Keratinocyte (primary cell): ENCODE measurements at regions not wholly inside any gene's neighbourhood (a gene's known extent, or its start where the extent isn't known, plus 50 kb on each side); places are given as distances from the start of the nearest gene placed in this dataset.

Experiments
- DNase-seq: peaks from one replicate; pipeline ENCODE4 v3.0.0-alpha.2; 2011; ENCODE audit warnings: low read depth, missing footprints, low spot score
- FAIRE-seq: peaks from 2 replicates; lab custom pipeline; 2011; peaks lifted over from hg19 to GRCh38; lab: Jason Lieb, UNC
- H2AFZ ChIP-seq: 2 replicates; pipeline ENCODE4 v1.6.0; 2012; ENCODE audit warnings: low read length, control low read depth, inconsistent platforms; ENCODE audit not compliant: control insufficient read depth
- H3K27ac ChIP-seq: 2 replicates; pipeline ENCODE4 v1.5.1; 2011; ENCODE audit warnings: low read length; ENCODE audit not compliant: control insufficient read depth, insufficient read depth
- H3K27me3 ChIP-seq: 3 replicates; pipeline ENCODE4 v1.6.0; 2011; ENCODE audit warnings: low read length; ENCODE audit not compliant: control insufficient read depth, insufficient read depth; ENCODE audit errors: extremely low read depth
- H3K36me3 ChIP-seq, 2 experiments: 2 replicates in 1 of 2; 3 replicates in 1 of 2; pipeline ENCODE4 v1.5.1; 2011; ENCODE audit warnings: low read length in 2 of 2, mild to moderate bottlenecking in 1 of 2; ENCODE audit not compliant: control insufficient read depth in 2 of 2, insufficient read depth in 2 of 2; ENCODE audit errors: extremely low read depth in 1 of 2
- H3K4me1 ChIP-seq: 3 replicates; pipeline ENCODE4 v1.5.1; 2011; ENCODE audit warnings: low read length; ENCODE audit not compliant: control insufficient read depth, insufficient read depth; ENCODE audit errors: extremely low read depth
- H3K4me2 ChIP-seq: 3 replicates; pipeline ENCODE4 v1.6.0; 2011; ENCODE audit warnings: low read depth, low read length; ENCODE audit not compliant: control insufficient read depth, insufficient read depth; ENCODE audit errors: extremely low read depth
- H3K4me3 ChIP-seq, 3 experiments: fragments of 200-600 bp in 1 of 3; sonication (generic) in 1 of 3; 2 replicates in 2 of 3; 3 replicates in 1 of 3; pipeline ENCODE4 v1.5.1; 2011 to 2016; ENCODE audit warnings: low read length in 3 of 3, mild to moderate bottlenecking in 3 of 3, control low read depth in 2 of 3, inconsistent platforms in 1 of 3, low read depth in 1 of 3, mixed read lengths in 1 of 3, mixed run types in 1 of 3, moderate library complexity in 1 of 3; ENCODE audit not compliant: control insufficient read depth in 2 of 3, insufficient read depth in 2 of 3; ENCODE audit errors: extremely low read depth in 1 of 3
- H3K79me2 ChIP-seq: 2 replicates; pipeline ENCODE4 v1.6.0; 2012; ENCODE audit warnings: low read length; ENCODE audit not compliant: control insufficient read depth, insufficient read depth
- H3K9ac ChIP-seq: 3 replicates; pipeline ENCODE4 v1.6.0; 2011; ENCODE audit warnings: low read length; ENCODE audit not compliant: control insufficient read depth, insufficient read depth; ENCODE audit errors: extremely low read depth
- H3K9me1 ChIP-seq: 3 replicates; pipeline ENCODE4 v1.6.0; 2011; ENCODE audit warnings: low read length; ENCODE audit not compliant: control insufficient read depth, insufficient read depth; ENCODE audit errors: extremely low read depth
- H3K9me3 ChIP-seq: 2 replicates; pipeline ENCODE4 v1.5.1; 2012; ENCODE audit warnings: low read depth, low read length; ENCODE audit not compliant: control insufficient read depth
- H4K20me1 ChIP-seq: 3 replicates; pipeline ENCODE4 v1.6.0; 2011; ENCODE audit warnings: low read length; ENCODE audit not compliant: control insufficient read depth, insufficient read depth; ENCODE audit errors: extremely low read depth
- CTCF ChIP-seq, 3 experiments: IDR thresholded peaks in 1 of 3; conservative IDR thresholded peaks in 1 of 3; optimal IDR thresholded peaks in 1 of 3; 2 replicates in 2 of 3; 3 replicates in 1 of 3; pipeline versions ENCODE3 to v1.5.1; 2011; ENCODE audit warnings: low read length in 3 of 3, mild to moderate bottlenecking in 3 of 3, moderate library complexity in 2 of 3, control low read depth in 1 of 3, inconsistent platforms in 1 of 3; ENCODE audit not compliant: insufficient read depth in 2 of 3; ENCODE audit errors: extremely low read depth in 1 of 3
- EZH2 ChIP-seq: IDR thresholded peaks from one replicate; pipeline ENCODE4 v1.6.1; 2012; ENCODE audit warnings: inconsistent platforms, mild to moderate bottlenecking, low read length, moderate library complexity
- dilution Hi-C: fragments of 300-500 bp; cut with MboI; formaldehyde crosslinking; loops from one replicate; pipeline ENCODE4 v1.7.0; 2020; ENCODE audit warnings: low sequenced_read_pairs; ENCODE audit not compliant: extremely low pct_ligation_motif_present

- no peaks in the 10 kb centered on the region for H3K27me3 ChIP-seq
- FAIRE-seq (no peak), DNase-seq (no peak)
- H3K9me1 ChIP-seq = no peaks in the 10 kb centered on the region
- no peak overlapping the region for H3K4me2 ChIP-seq
- dilution Hi-C loops = no loop called here
- TF ChIP-seq EZH2 (no peak), CTCF (optimal IDR thresholded peaks at IDR 0.05 in 1 of 3, IDR thresholded peaks at IDR 0.05 in 1 of 3, conservative IDR thresholded peaks at IDR 0.05 in 1 of 3; ENCODE audit: extremely low read depth in 1 of 3, insufficient read depth in 2 of 3, low read length in 3 of 3) (no peak)
- no peaks in the 10 kb centered on the region for H3K79me2 ChIP-seq
- no peaks in the 10 kb centered on the region for H3K9me3 ChIP-seq
- H2AFZ ChIP-seq = no peak overlapping the region
- no peaks in the 10 kb centered on the region for H3K36me3 ChIP-seq
- no peak overlapping the region for H3K9ac ChIP-seq
- no peaks in the 10 kb centered on the region for H4K20me1 ChIP-seq
- H3K27ac ChIP-seq = no peak overlapping the region
- H3K4me3 ChIP-seq = no peak overlapping the region
- H3K4me1 ChIP-seq = no peaks in the 10 kb centered on the region
Measured at GRCh38 chr7:37511915-37512314, 63.3 kb upstream of the ELMO1 start.

- TF ChIP-seq CTCF (optimal IDR thresholded peaks at IDR 0.05 in 1 of 3, IDR thresholded peaks at IDR 0.05 in 1 of 3, conservative IDR thresholded peaks at IDR 0.05 in 1 of 3; ENCODE audit: extremely low read depth in 1 of 3, insufficient read depth in 2 of 3, low read length in 3 of 3) (no peak), EZH2 (no peak)
- Histone ChIP-seq H3K4me1 (no peaks in the 10 kb centered on the region), H3K4me3 (no peak overlapping the region), H4K20me1 (no peaks in the 10 kb centered on the region), H3K4me2 (no peak overlapping the region), H3K27ac (no peak overlapping the region), H3K9me1 (no peaks in the 10 kb centered on the region), H3K36me3 (no peaks in the 10 kb centered on the region), H3K27me3 (no peaks in the 10 kb centered on the region), H3K9ac (no peak overlapping the region), H3K79me2 (no peaks in the 10 kb centered on the region), H3K9me3 (no peaks in the 10 kb centered on the region), H2AFZ (no peak overlapping the region)
- dilution Hi-C loops = no loop called here
- DNase-seq (no peak), FAIRE-seq (no peak)
Measured at GRCh38 chr7:37514497-37514896, 65.8 kb upstream of the ELMO1 start.
